HG03439 (cell line): ENCODE measurements at regions not wholly inside any gene's neighbourhood (a gene's known extent, or its start where the extent isn't known, plus 50 kb on each side); places are given as distances from the start of the nearest gene placed in this dataset.

Source experiments
- ATAC-seq: cut with Tn5 transposase; IDR thresholded peaks from one replicate; pipeline ENCODE4 v1.9.1; 2021; ENCODE audit warnings: mild to moderate bottlenecking, moderate library complexity; ENCODE audit not compliant: unreplicated experiment

- no peak for ATAC-seq
Measured at GRCh38 chr3:22969276-22969675, 233.9 kb upstream of the UBE2E2 start.

- ATAC-seq: no peak
Measured at GRCh38 chr3:22971497-22971896, 231.6 kb upstream of the UBE2E2 start.

- no peak for ATAC-seq
Measured at GRCh38 chr3:22977042-22977441, 226.1 kb upstream of the UBE2E2 start.

GRCh38 chr3:22977650-22978289 is 225.4 kb upstream of the UBE2E2 start:
- peak; percentile 67 for ATAC-seq

GRCh38 chr3:22979581-22979980 is 223.5 kb upstream of the UBE2E2 start:
- ATAC-seq: no peak

- ATAC-seq: no peak
Measured at GRCh38 chr3:22980346-22980745, 222.8 kb upstream of the UBE2E2 start.

- no peak for ATAC-seq
Measured at GRCh38 chr3:22981166-22981565, 222.0 kb upstream of the UBE2E2 start.

- ATAC-seq: no peak
Measured at GRCh38 chr3:22981861-22982260, 221.3 kb upstream of the UBE2E2 start.

GRCh38 chr3:22982981-22983587 is 220.0 kb upstream of the UBE2E2 start:
- no peak for ATAC-seq

- no peak for ATAC-seq
Measured at GRCh38 chr3:22986958-22987357, 216.2 kb upstream of the UBE2E2 start.

- no peak for ATAC-seq
Measured at GRCh38 chr3:22988566-22988965, 214.6 kb upstream of the UBE2E2 start.

GRCh38 chr3:22989716-22990115 is 213.4 kb upstream of the UBE2E2 start:
- ATAC-seq: no peak

GRCh38 chr3:22990291-22991200 is 212.6 kb upstream of the UBE2E2 start:
- ATAC-seq: no peak

- no peak for ATAC-seq
Measured at GRCh38 chr3:22994781-22995180, 208.3 kb upstream of the UBE2E2 start.

- no peak for ATAC-seq
Measured at GRCh38 chr3:22996920-22997571, 206.1 kb upstream of the UBE2E2 start.

- ATAC-seq: no peak
Measured at GRCh38 chr3:23000371-23000770, 202.8 kb upstream of the UBE2E2 start.

- ATAC-seq: no peak
Measured at GRCh38 chr3:23002151-23002550, 201.0 kb upstream of the UBE2E2 start.

- no peak for ATAC-seq
Measured at GRCh38 chr3:23002836-23003732, 200.0 kb upstream of the UBE2E2 start.

- ATAC-seq: no peak
Measured at GRCh38 chr3:23003733-23004046, 199.4 kb upstream of the UBE2E2 start.

- ATAC-seq: no peak
Measured at GRCh38 chr3:23004971-23005370, 198.2 kb upstream of the UBE2E2 start.

GRCh38 chr3:23017801-23018200 is 185.3 kb upstream of the UBE2E2 start:
- no peak for ATAC-seq
